ENCODE measurements at regions not wholly inside any gene's neighbourhood (a gene's known extent, or its start where the extent isn't known, plus 50 kb on each side); places are given as distances from the start of the nearest gene placed in this dataset.
"Not testable (repeated sequence)": the region's sequence is repeated elsewhere in the genome, so short reads cannot be mapped to it uniquely, and the experiment has no call there.

GRCh38 chr9:109663978-109664377 lies 116.0 kb upstream of the PALM2AKAP2 start:
- TF ChIP-seq POLR2A, CTCF (IDR thresholded peaks at IDR 0.05): not testable (repeated sequence)
